Fibroblast of lung (primary cell): ENCODE measurements at regions not wholly inside any gene's neighbourhood (a gene's known extent, or its start where the extent isn't known, plus 50 kb on each side); places are given as distances from the start of the nearest gene placed in this dataset.

Experiments used
- DNase-seq, 2 donors: peaks; one replicate each; pipeline versions ENCODE4 v3.0.0 to v3.0.0-alpha.2; 2010; ENCODE audit warnings: low read depth in 2 of 2
- H2AFZ ChIP-seq: 2 replicates; pipeline ENCODE4 v1.5.1; 2012; ENCODE audit warnings: low read length, control low read depth, inconsistent platforms
- H3K27ac ChIP-seq: 2 replicates; pipeline ENCODE4 v1.5.1; 2011; ENCODE audit warnings: low read length, control low read depth; ENCODE audit not compliant: insufficient read depth
- H3K27me3 ChIP-seq: 2 replicates; pipeline ENCODE4 v1.5.1; 2011; ENCODE audit warnings: mild to moderate bottlenecking, low read length; ENCODE audit not compliant: control insufficient read depth, insufficient read depth
- H3K36me3 ChIP-seq: 2 replicates; pipeline ENCODE4 v1.5.1; 2011; ENCODE audit warnings: low read length; ENCODE audit not compliant: control insufficient read depth, insufficient read depth
- H3K4me1 ChIP-seq: 2 replicates; pipeline ENCODE4 v1.5.1; 2011; ENCODE audit warnings: low read length; ENCODE audit not compliant: control insufficient read depth, insufficient read depth; ENCODE audit errors: extremely low read depth
- H3K4me2 ChIP-seq: 2 replicates; pipeline ENCODE4 v1.5.1; 2011; ENCODE audit warnings: low read length, control low read depth; ENCODE audit not compliant: insufficient read depth; ENCODE audit errors: extremely low read depth
- H3K4me3 ChIP-seq, 4 experiments: fragments of 200-600 bp in 1 of 4; sonication (generic) in 1 of 4; replicated peaks in 1 of 4; 2 replicates each; pipeline ENCODE4 v1.5.1; 2011 to 2016; ENCODE audit warnings: low read length in 4 of 4, low read depth in 3 of 4, mild to moderate bottlenecking in 3 of 4, control low read depth in 2 of 4, inconsistent platforms in 1 of 4, mixed read lengths in 1 of 4; ENCODE audit not compliant: insufficient read depth in 1 of 4; ENCODE audit errors: control extremely low read depth in 1 of 4
- H3K79me2 ChIP-seq: 2 replicates; pipeline ENCODE4 v1.5.1; 2012; ENCODE audit warnings: mild to moderate bottlenecking, low read length, inconsistent platforms; ENCODE audit not compliant: control insufficient read depth, insufficient read depth
- H3K9ac ChIP-seq: 2 replicates; pipeline ENCODE4 v1.5.1; 2011; ENCODE audit warnings: mild to moderate bottlenecking, low read length, control low read depth; ENCODE audit not compliant: insufficient read depth
- H3K9me3 ChIP-seq: 2 replicates; pipeline ENCODE4 v1.5.1; 2012; ENCODE audit warnings: low read depth, low read length; ENCODE audit not compliant: control insufficient read depth, insufficient read depth
- H4K20me1 ChIP-seq: 2 replicates; pipeline ENCODE4 v1.5.1; 2011; ENCODE audit warnings: low read length; ENCODE audit not compliant: control insufficient read depth, insufficient read depth; ENCODE audit errors: extremely low read depth
- EZH2 ChIP-seq: IDR thresholded peaks from 2 replicates; pipeline ENCODE4 v1.5.1; 2012; ENCODE audit warnings: low read length, control low read depth, mild to moderate bottlenecking; ENCODE audit errors: missing control alignments
- TF ChIP-seq, protein P1 (sequence below), 2 donors: IDR thresholded peaks in 1 of 2; conservative IDR thresholded peaks in 1 of 2; 1 replicate in 1 of 2; 2 replicates in 1 of 2; pipeline ENCODE4 v1.5.1; 2011 to 2012; ENCODE audit warnings: low read length in 2 of 2, control low read depth in 1 of 2, inconsistent platforms in 1 of 2, low read depth in 1 of 2, mild to moderate bottlenecking in 1 of 2

DNA sequence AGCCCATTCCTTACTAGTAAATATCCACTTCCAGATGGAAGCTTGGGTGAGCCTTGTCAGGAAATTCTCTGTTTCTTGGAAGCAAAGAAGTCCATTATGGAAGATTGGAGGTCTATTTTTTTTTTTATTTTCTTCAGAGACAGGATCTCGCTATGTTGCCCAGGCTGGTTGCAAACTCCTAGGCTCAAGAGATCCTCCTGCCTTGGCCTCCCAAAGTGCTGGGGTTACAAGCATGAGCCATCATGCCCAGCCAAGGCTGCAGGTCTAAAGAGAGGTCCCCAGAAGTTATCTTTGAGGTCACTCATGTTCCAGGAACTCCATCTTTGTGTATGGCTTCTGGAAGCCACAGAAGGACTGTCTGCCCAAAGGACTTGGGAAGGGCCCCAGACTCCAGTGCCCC is 255.3 kb downstream of the LY86 start:
- no peak overlapping the region for H2AFZ ChIP-seq

DNA sequence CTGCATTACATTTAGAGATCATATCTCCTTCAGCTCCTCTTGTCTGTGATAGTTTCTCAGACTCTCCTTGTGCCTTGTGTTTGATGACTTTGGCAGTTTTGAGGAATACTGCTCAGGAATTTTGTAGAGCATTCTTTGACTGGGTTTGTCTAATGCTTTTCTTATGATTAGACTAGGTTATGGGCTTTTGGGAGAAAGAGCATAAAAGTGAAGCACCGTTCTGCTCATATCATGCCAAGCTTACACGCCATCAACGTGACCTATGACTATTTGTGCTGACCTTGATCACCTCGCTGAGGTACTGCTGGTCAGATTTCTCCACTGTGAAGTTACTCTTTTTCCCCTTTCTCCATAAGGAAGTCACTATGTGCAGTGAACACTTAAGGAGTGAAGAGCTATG is 256.0 kb downstream of the LY86 start:
- no peaks in the 10 kb centered on the region for H3K36me3 ChIP-seq
- H3K9ac ChIP-seq: no peak overlapping the region
- no peak overlapping the region for H3K27ac ChIP-seq
- no peaks in the 10 kb centered on the region for H3K27me3 ChIP-seq
- H3K4me1 ChIP-seq: no peaks in the 10 kb centered on the region
- no peaks in the 10 kb centered on the region for H4K20me1 ChIP-seq
- H3K9me3 ChIP-seq: no peaks in the 10 kb centered on the region
- H3K4me3 ChIP-seq: no peak overlapping the region
- H2AFZ ChIP-seq: no peak overlapping the region
- TF ChIP-seq, protein P1, sequence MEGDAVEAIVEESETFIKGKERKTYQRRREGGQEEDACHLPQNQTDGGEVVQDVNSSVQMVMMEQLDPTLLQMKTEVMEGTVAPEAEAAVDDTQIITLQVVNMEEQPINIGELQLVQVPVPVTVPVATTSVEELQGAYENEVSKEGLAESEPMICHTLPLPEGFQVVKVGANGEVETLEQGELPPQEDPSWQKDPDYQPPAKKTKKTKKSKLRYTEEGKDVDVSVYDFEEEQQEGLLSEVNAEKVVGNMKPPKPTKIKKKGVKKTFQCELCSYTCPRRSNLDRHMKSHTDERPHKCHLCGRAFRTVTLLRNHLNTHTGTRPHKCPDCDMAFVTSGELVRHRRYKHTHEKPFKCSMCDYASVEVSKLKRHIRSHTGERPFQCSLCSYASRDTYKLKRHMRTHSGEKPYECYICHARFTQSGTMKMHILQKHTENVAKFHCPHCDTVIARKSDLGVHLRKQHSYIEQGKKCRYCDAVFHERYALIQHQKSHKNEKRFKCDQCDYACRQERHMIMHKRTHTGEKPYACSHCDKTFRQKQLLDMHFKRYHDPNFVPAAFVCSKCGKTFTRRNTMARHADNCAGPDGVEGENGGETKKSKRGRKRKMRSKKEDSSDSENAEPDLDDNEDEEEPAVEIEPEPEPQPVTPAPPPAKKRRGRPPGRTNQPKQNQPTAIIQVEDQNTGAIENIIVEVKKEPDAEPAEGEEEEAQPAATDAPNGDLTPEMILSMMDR (conservative IDR thresholded peaks at IDR 0.05 in 1 of 2, IDR thresholded peaks at IDR 0.05 in 1 of 2; ENCODE audit: low read depth in 1 of 2, low read length in 2 of 2): no peak
- TF ChIP-seq EZH2: no peak
- H3K79me2 ChIP-seq: no peaks in the 10 kb centered on the region
- no peak for DNase-seq
- no peak overlapping the region for H3K4me2 ChIP-seq

More for the DNA sequence above, 255.3 kb downstream of the LY86 start:
- Histone ChIP-seq H4K20me1 (no peaks in the 10 kb centered on the region), H3K27ac (no peak overlapping the region), H3K79me2 (no peaks in the 10 kb centered on the region), H3K9me3 (no peaks in the 10 kb centered on the region), H3K27me3 (no peaks in the 10 kb centered on the region), H3K4me3 (no peak overlapping the region), H3K9ac (no peak overlapping the region), H3K4me1 (no peaks in the 10 kb centered on the region), H3K4me2 (no peak overlapping the region), H3K36me3 (no peaks in the 10 kb centered on the region)
- DNase-seq: no peak
- TF ChIP-seq, protein P1 (conservative IDR thresholded peaks at IDR 0.05 in 1 of 2, IDR thresholded peaks at IDR 0.05 in 1 of 2; ENCODE audit: low read depth in 1 of 2, low read length in 2 of 2): no peak
- TF ChIP-seq EZH2: no peak

DNA sequence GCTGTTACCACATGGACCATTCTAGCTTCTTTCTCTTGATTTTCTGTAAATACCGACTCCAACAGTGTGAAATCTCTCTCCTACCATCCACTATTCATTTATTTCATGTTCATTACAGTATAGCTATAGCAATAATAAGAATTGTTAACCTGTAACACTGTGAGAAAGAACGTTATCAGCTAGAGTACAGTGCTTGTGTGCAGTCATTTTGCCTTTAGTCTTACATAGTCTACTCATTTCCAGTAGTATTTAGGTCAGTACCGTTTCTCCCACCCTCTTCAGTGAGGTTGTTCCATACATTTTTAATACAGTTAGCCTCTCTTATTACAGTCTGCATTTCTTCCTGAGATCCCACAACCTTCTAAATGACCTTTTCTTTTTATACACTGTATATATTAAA is 257.1 kb downstream of the LY86 start:
- Histone ChIP-seq H3K4me3 (no peak overlapping the region), H3K9me3 (no peaks in the 10 kb centered on the region), H3K36me3 (no peaks in the 10 kb centered on the region), H4K20me1 (no peaks in the 10 kb centered on the region), H3K4me1 (no peaks in the 10 kb centered on the region), H3K4me2 (no peak overlapping the region), H3K79me2 (no peaks in the 10 kb centered on the region), H3K27me3 (no peaks in the 10 kb centered on the region), H2AFZ (no peak overlapping the region), H3K9ac (no peak overlapping the region), H3K27ac (no peak overlapping the region)
- TF ChIP-seq, protein P1 (conservative IDR thresholded peaks at IDR 0.05 in 1 of 2, IDR thresholded peaks at IDR 0.05 in 1 of 2; ENCODE audit: low read depth in 1 of 2, low read length in 2 of 2): no peak
- TF ChIP-seq EZH2: no peak
- no peak for DNase-seq
